WTC11 (cell line): ENCODE measurements at regions not wholly inside any gene's neighbourhood (a gene's known extent, or its start where the extent isn't known, plus 50 kb on each side); places are given as distances from the start of the nearest gene placed in this dataset.

Experiments
- CREM ChIP-seq: sonication (generic); formaldehyde crosslinking; IDR thresholded peaks from 2 replicates; pipeline ENCODE4 v1.8.1; 2022; ENCODE audit warnings: mild to moderate bottlenecking, missing genetic modification reagents, moderate library complexity
- ELF4 ChIP-seq: sonication (generic); formaldehyde crosslinking; IDR thresholded peaks from 2 replicates; pipeline ENCODE4 v1.8.1; 2022; ENCODE audit warnings: low read depth, mild to moderate bottlenecking, moderate library complexity, missing genetic modification reagents
- ESRRA ChIP-seq: sonication (generic); formaldehyde crosslinking; IDR thresholded peaks from 2 replicates; pipeline ENCODE4 v1.8.1; 2022; ENCODE audit warnings: mild to moderate bottlenecking, missing genetic modification reagents, borderline replicate concordance
- JUN ChIP-seq: sonication (generic); formaldehyde crosslinking; IDR thresholded peaks from 2 replicates; pipeline ENCODE4 v1.8.0; 2023; ENCODE audit warnings: mild to moderate bottlenecking, missing genetic modification reagents
- NFE2L1 ChIP-seq: sonication (generic); formaldehyde crosslinking; IDR thresholded peaks from 2 replicates; pipeline ENCODE4 v1.8.1; 2023; ENCODE audit warnings: missing genetic modification reagents
- NFYB ChIP-seq: sonication (generic); formaldehyde crosslinking; conservative IDR thresholded peaks from 2 replicates; pipeline ENCODE4 v1.8.0; 2022; ENCODE audit warnings: low read depth, missing genetic modification reagents
- SP1 ChIP-seq: sonication (generic); formaldehyde crosslinking; conservative IDR thresholded peaks from 2 replicates; pipeline ENCODE4 v1.8.1; 2022; ENCODE audit warnings: missing genetic modification reagents
- TEAD4 ChIP-seq: sonication (generic); formaldehyde crosslinking; IDR thresholded peaks from 2 replicates; pipeline ENCODE4 v1.8.0; 2022; ENCODE audit warnings: mild to moderate bottlenecking, missing genetic modification reagents
- ZNF138 ChIP-seq: sonication (generic); formaldehyde crosslinking; conservative IDR thresholded peaks from 2 replicates; pipeline ENCODE4 v1.8.1; 2022; ENCODE audit warnings: mild to moderate bottlenecking, moderate library complexity, missing genetic modification reagents
- TF ChIP-seq, protein P1 (sequence below): sonication (generic); formaldehyde crosslinking; IDR thresholded peaks from 2 replicates; pipeline ENCODE4 v1.8.0; 2023; ENCODE audit warnings: missing genetic modification reagents
- TF ChIP-seq, protein P2 (sequence below): fragments of 200-600 bp; IDR thresholded peaks from 2 replicates; pipeline ENCODE4 v1.8.0; 2022; ENCODE audit warnings: antibody characterized with exemption
- TF ChIP-seq, protein P3 (sequence below): sonication (generic); formaldehyde crosslinking; IDR thresholded peaks from 2 replicates; pipeline ENCODE4 v1.8.0; 2022; ENCODE audit warnings: mild to moderate bottlenecking, missing genetic modification reagents
- TF ChIP-seq, protein P4 (sequence below): sonication (generic); formaldehyde crosslinking; IDR thresholded peaks from 2 replicates; pipeline ENCODE4 v1.8.0; 2022; ENCODE audit warnings: mild to moderate bottlenecking, missing genetic modification reagents
- TF ChIP-seq, protein P5 (sequence below): sonication (generic); formaldehyde crosslinking; IDR thresholded peaks from 2 replicates; pipeline ENCODE4 v1.8.1; 2023; ENCODE audit warnings: mild to moderate bottlenecking, missing genetic modification reagents, moderate library complexity

DNA sequence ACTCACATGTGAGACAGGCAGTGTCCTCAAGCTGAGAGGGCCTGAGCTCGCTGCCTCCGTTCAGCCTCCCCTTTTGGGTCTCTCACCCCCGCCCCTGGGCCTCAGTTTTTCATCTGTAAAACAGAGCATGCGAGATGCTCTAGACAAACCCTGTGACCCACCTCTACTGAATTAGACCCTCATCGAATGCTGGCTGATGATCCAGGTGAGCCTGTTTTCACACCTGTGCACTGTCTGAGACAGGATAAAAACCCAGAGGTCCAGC is 102.1 kb downstream of the PDGFA start:
- TF ChIP-seq, protein P1, sequence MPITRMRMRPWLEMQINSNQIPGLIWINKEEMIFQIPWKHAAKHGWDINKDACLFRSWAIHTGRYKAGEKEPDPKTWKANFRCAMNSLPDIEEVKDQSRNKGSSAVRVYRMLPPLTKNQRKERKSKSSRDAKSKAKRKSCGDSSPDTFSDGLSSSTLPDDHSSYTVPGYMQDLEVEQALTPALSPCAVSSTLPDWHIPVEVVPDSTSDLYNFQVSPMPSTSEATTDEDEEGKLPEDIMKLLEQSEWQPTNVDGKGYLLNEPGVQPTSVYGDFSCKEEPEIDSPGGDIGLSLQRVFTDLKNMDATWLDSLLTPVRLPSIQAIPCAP (CRISPR knock-in tag) = no peak
- no peak for TF ChIP-seq ELF4 (CRISPR knock-in tag)
- TF ChIP-seq, protein P2, sequence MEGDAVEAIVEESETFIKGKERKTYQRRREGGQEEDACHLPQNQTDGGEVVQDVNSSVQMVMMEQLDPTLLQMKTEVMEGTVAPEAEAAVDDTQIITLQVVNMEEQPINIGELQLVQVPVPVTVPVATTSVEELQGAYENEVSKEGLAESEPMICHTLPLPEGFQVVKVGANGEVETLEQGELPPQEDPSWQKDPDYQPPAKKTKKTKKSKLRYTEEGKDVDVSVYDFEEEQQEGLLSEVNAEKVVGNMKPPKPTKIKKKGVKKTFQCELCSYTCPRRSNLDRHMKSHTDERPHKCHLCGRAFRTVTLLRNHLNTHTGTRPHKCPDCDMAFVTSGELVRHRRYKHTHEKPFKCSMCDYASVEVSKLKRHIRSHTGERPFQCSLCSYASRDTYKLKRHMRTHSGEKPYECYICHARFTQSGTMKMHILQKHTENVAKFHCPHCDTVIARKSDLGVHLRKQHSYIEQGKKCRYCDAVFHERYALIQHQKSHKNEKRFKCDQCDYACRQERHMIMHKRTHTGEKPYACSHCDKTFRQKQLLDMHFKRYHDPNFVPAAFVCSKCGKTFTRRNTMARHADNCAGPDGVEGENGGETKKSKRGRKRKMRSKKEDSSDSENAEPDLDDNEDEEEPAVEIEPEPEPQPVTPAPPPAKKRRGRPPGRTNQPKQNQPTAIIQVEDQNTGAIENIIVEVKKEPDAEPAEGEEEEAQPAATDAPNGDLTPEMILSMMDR = no peak
- TF ChIP-seq, protein P3, sequence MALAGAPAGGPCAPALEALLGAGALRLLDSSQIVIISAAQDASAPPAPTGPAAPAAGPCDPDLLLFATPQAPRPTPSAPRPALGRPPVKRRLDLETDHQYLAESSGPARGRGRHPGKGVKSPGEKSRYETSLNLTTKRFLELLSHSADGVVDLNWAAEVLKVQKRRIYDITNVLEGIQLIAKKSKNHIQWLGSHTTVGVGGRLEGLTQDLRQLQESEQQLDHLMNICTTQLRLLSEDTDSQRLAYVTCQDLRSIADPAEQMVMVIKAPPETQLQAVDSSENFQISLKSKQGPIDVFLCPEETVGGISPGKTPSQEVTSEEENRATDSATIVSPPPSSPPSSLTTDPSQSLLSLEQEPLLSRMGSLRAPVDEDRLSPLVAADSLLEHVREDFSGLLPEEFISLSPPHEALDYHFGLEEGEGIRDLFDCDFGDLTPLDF (CRISPR knock-in tag) = no peak
- TF ChIP-seq SP1 (CRISPR knock-in tag) = no peak
- TF ChIP-seq ESRRA = no peak
- TF ChIP-seq ZNF138 = no peak
- no peak for TF ChIP-seq TEAD4
- TF ChIP-seq, protein P4, sequence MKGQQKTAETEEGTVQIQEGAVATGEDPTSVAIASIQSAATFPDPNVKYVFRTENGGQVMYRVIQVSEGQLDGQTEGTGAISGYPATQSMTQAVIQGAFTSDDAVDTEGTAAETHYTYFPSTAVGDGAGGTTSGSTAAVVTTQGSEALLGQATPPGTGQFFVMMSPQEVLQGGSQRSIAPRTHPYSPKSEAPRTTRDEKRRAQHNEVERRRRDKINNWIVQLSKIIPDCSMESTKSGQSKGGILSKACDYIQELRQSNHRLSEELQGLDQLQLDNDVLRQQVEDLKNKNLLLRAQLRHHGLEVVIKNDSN = no peak
- no peak for TF ChIP-seq NFYB (CRISPR knock-in tag)
- TF ChIP-seq NFE2L1 (CRISPR knock-in tag) = no peak
- TF ChIP-seq JUN = no peak
- no peak for TF ChIP-seq CREM (CRISPR knock-in tag)
- TF ChIP-seq, protein P5, sequence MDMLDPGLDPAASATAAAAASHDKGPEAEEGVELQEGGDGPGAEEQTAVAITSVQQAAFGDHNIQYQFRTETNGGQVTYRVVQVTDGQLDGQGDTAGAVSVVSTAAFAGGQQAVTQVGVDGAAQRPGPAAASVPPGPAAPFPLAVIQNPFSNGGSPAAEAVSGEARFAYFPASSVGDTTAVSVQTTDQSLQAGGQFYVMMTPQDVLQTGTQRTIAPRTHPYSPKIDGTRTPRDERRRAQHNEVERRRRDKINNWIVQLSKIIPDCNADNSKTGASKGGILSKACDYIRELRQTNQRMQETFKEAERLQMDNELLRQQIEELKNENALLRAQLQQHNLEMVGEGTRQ (CRISPR knock-in tag) = no peak
